HEK293 (cell line): ENCODE measurements at regions not wholly inside any gene's neighbourhood (a gene's known extent, or its start where the extent isn't known, plus 50 kb on each side); places are given as distances from the start of the nearest gene placed in this dataset.

Experiments used
- CTCF ChIA-PET: fragments of 350-600 bp; formaldehyde crosslinking; extraction: SDS; loops from one replicate; lab custom pipeline; 2021; ENCODE audit warnings: antibody characterized with exemption; lab: Yijun Ruan, JAX
- POLR2A ChIA-PET: fragments of 300-600 bp; formaldehyde crosslinking; extraction: SDS; loops from one replicate; lab custom pipeline; 2020; ENCODE audit warnings: antibody characterized with exemption, inconsistent platforms; lab: Yijun Ruan, JAX
- H3K27ac ChIP-seq: fragments of 200-500 bp; sonication (Bioruptor generic); 2 replicates; pipeline ENCODE4 v1.5.1; 2014; ENCODE audit warnings: low read depth, low read length, control low read depth, inconsistent platforms; ENCODE audit errors: extremely low read depth
- H3K36me3 ChIP-seq, 2 experiments: fragments of 200-500 bp in 1 of 2; sonication (Bioruptor generic) in 1 of 2; 1 replicate in 1 of 2; 2 replicates in 1 of 2; pipeline ENCODE4 v1.5.1; 2014 to 2017; ENCODE audit warnings: inconsistent platforms in 2 of 2, low read length in 2 of 2; ENCODE audit not compliant: control insufficient read depth in 2 of 2, insufficient read depth in 1 of 2
- H3K4me1 ChIP-seq: fragments of 200-500 bp; sonication (Bioruptor generic); 2 replicates; pipeline ENCODE4 v1.5.1; 2014; ENCODE audit warnings: mild to moderate bottlenecking, low read length, inconsistent platforms; ENCODE audit not compliant: control insufficient read depth, insufficient read depth
- H3K4me3 ChIP-seq: 2 replicates; pipeline ENCODE4 v1.5.1; 2011; ENCODE audit warnings: low read depth, mild to moderate bottlenecking, control low read depth, low read length, moderate library complexity
- H3K9me3 ChIP-seq: fragments of 200-500 bp; sonication (Bioruptor generic); 2 replicates; pipeline ENCODE4 v1.5.1; 2014; ENCODE audit warnings: low read depth, low read length, inconsistent platforms; ENCODE audit not compliant: control insufficient read depth, insufficient read depth
- HOXA7 ChIP-seq: sonication (generic); formaldehyde crosslinking; IDR thresholded peaks from 2 replicates; pipeline ENCODE4 v1.8.1; 2022; ENCODE audit warnings: missing genetic modification reagents, borderline replicate concordance
- KLF10 ChIP-seq: fragments of 450-650 bp; IDR thresholded peaks from 2 replicates; pipeline ENCODE4 v1.5.1; 2018; ENCODE audit warnings: missing biosample characterization, mild to moderate bottlenecking, missing genetic modification characterization
- PRDM1 ChIP-seq: fragments of 450-650 bp; formaldehyde crosslinking; IDR thresholded peaks from 2 replicates; pipeline ENCODE4; 2016; ENCODE audit warnings: missing biosample characterization, missing genetic modification characterization
- RBAK ChIP-seq: fragments of 450-650 bp; formaldehyde crosslinking; IDR thresholded peaks from 2 replicates; pipeline ENCODE4 v1.5.1; 2016; ENCODE audit warnings: missing biosample characterization, missing genetic modification characterization
- SP3 ChIP-seq: fragments of 450-650 bp; formaldehyde crosslinking; IDR thresholded peaks from 2 replicates; pipeline ENCODE4 v1.5.1; 2016; ENCODE audit warnings: missing biosample characterization, missing genetic modification characterization
- ZBTB48 ChIP-seq: fragments of 450-650 bp; formaldehyde crosslinking; IDR thresholded peaks from 2 replicates; pipeline ENCODE4 v1.5.1; 2016; ENCODE audit warnings: missing biosample characterization, missing genetic modification characterization
- ZNF19 ChIP-seq: fragments of 450-650 bp; formaldehyde crosslinking; IDR thresholded peaks from 2 replicates; pipeline ENCODE4; 2016; ENCODE audit warnings: missing biosample characterization, missing genetic modification characterization, low read depth
- ZNF214 ChIP-seq: fragments of 450-650 bp; formaldehyde crosslinking; IDR thresholded peaks from 2 replicates; pipeline ENCODE4 v1.5.1; 2017; ENCODE audit warnings: missing biosample characterization, mild to moderate bottlenecking, missing genetic modification characterization, borderline replicate concordance
- ZNF266 ChIP-seq: fragments of 450-650 bp; formaldehyde crosslinking; IDR thresholded peaks from 2 replicates; pipeline ENCODE4 v1.5.1; 2016; ENCODE audit warnings: missing biosample characterization, missing genetic modification characterization, low read depth
- ZNF335 ChIP-seq: fragments of 450-650 bp; formaldehyde crosslinking; conservative IDR thresholded peaks from 2 replicates; pipeline ENCODE4 v1.5.1; 2016; ENCODE audit warnings: missing biosample characterization, missing genetic modification characterization
- ZNF398 ChIP-seq: fragments of 450-650 bp; formaldehyde crosslinking; IDR thresholded peaks from 2 replicates; pipeline ENCODE4 v1.5.1; 2017; ENCODE audit warnings: missing biosample characterization, missing genetic modification characterization
- ZNF433 ChIP-seq: fragments of 450-650 bp; formaldehyde crosslinking; IDR thresholded peaks from 2 replicates; pipeline ENCODE4 v1.5.1; 2016; ENCODE audit warnings: missing biosample characterization, missing genetic modification characterization, low read depth
- ZNF501 ChIP-seq: fragments of 450-650 bp; formaldehyde crosslinking; IDR thresholded peaks from 2 replicates; pipeline ENCODE4 v1.5.1; 2016; ENCODE audit warnings: missing biosample characterization, missing genetic modification characterization
- ZNF510 ChIP-seq: fragments of 450-650 bp; formaldehyde crosslinking; IDR thresholded peaks from 2 replicates; pipeline ENCODE4 v1.5.1; 2018; ENCODE audit warnings: mild to moderate bottlenecking, missing genetic modification characterization, missing biosample characterization; ENCODE audit not compliant: insufficient replicate concordance
- ZNF529 ChIP-seq: fragments of 450-650 bp; formaldehyde crosslinking; IDR thresholded peaks from 2 replicates; pipeline ENCODE4 v1.5.1; 2017; ENCODE audit warnings: missing genetic modification characterization, missing biosample characterization; ENCODE audit not compliant: insufficient replicate concordance
- ZNF530 ChIP-seq: fragments of 450-650 bp; formaldehyde crosslinking; IDR thresholded peaks from 2 replicates; pipeline ENCODE4 v1.5.1; 2016; ENCODE audit warnings: low read depth, missing biosample characterization, missing genetic modification characterization
- ZNF544 ChIP-seq: fragments of 450-650 bp; formaldehyde crosslinking; IDR thresholded peaks from 2 replicates; pipeline ENCODE4 v1.5.0; 2017; ENCODE audit warnings: missing biosample characterization, missing genetic modification characterization
- ZNF560 ChIP-seq: fragments of 450-650 bp; formaldehyde crosslinking; IDR thresholded peaks from 2 replicates; pipeline ENCODE4 v1.5.1; 2017; ENCODE audit warnings: missing biosample characterization, missing genetic modification characterization, borderline replicate concordance
- ZNF621 ChIP-seq: fragments of 450-650 bp; formaldehyde crosslinking; IDR thresholded peaks from 2 replicates; pipeline ENCODE4 v1.5.1; 2017; ENCODE audit warnings: missing biosample characterization, missing genetic modification characterization
- ZNF645 ChIP-seq: fragments of 450-650 bp; formaldehyde crosslinking; IDR thresholded peaks from 2 replicates; pipeline ENCODE4; 2016; ENCODE audit warnings: missing biosample characterization, missing genetic modification characterization
- ZNF658 ChIP-seq: fragments of 450-650 bp; formaldehyde crosslinking; IDR thresholded peaks from 2 replicates; pipeline ENCODE4; 2016; ENCODE audit warnings: missing biosample characterization, missing genetic modification characterization
- ZNF791 ChIP-seq: fragments of 450-650 bp; formaldehyde crosslinking; IDR thresholded peaks from 2 replicates; pipeline ENCODE4 v1.5.1; 2016; ENCODE audit warnings: missing biosample characterization, missing genetic modification characterization
- ZNF837 ChIP-seq: fragments of 450-650 bp; formaldehyde crosslinking; IDR thresholded peaks from 2 replicates; pipeline ENCODE4 v1.5.1; 2016; ENCODE audit warnings: missing biosample characterization, missing genetic modification characterization
- TF ChIP-seq, protein P1 (sequence below): fragments of 450-650 bp; formaldehyde crosslinking; IDR thresholded peaks from 2 replicates; pipeline ENCODE4 v1.5.1; 2016; ENCODE audit warnings: missing biosample characterization, missing genetic modification characterization
- TF ChIP-seq, protein P2 (sequence below): fragments of 450-650 bp; formaldehyde crosslinking; IDR thresholded peaks from 2 replicates; pipeline ENCODE4 v1.5.1; 2016; ENCODE audit warnings: missing biosample characterization, missing genetic modification characterization
- TF ChIP-seq, protein P3 (sequence below): fragments of 450-650 bp; formaldehyde crosslinking; IDR thresholded peaks from 2 replicates; pipeline ENCODE4 v1.5.1; 2016; ENCODE audit warnings: missing biosample characterization, missing genetic modification characterization

DNA sequence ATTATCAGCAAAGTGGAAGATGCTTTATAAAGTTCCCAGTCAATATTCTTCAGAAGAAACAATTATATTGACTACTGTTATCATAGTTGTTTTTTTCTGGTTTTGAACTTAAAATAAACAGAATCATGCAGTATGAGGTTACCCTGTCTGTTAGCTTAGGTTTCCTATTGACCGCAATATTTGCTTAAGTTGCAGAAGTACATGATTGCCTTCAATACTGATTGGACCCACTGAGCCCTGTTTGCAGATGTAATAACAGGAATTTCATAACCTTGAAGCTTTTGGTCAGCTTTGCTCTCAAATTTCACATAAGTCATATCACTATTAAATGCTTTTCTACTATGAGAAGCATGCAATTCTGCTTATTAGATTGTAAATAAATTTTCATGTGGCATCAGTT lies 229.1 kb upstream of the FSTL5 start:
- ChIA-PET CTCF (interaction anchor here (0.7 kb wide), 1 partner anchor 180 kb away, joined by 3 read pairs; no protein-coding TSS in a partner anchor), POLR2A (no interaction called here)
- no peaks in the 10 kb centered on the region for H3K36me3 ChIP-seq
- H3K27ac ChIP-seq = no peak overlapping the region
- TF ChIP-seq HOXA7 (CRISPR knock-in tag) (no peak), ZNF621 (no peak), ZNF433 (tag by site-specific recombination) (no peak), ZNF560 (tag by site-specific recombination) (no peak), PRDM1 (tag by site-specific recombination) (no peak), ZNF19 (tag by site-specific recombination) (no peak), ZNF214 (tag by site-specific recombination) (no peak), ZNF658 (tag by site-specific recombination) (no peak), ZNF544 (tag by site-specific recombination) (no peak), ZNF837 (no peak)
- H3K4me3 ChIP-seq = no peak overlapping the region
- no peaks in the 10 kb centered on the region for H3K4me1 ChIP-seq
- no peaks in the 10 kb centered on the region for H3K9me3 ChIP-seq

DNA sequence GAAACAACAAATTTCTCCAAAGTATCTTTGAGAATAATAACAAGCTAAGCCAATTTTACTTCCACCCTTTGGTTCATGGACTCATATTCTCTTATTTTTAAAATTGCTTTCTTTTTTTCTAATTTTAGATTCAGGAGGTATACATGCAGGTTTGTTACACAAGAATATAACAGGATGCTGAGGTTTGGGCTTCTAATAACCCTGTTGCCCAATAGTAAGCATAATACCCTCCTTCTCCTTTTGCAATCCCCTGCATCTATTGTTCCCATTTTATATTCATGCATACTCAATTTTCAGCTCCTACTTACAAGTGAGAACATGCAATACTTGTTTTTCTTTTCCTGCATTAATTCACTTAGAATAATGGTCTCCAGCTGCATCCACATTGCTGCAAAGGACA lies 202.3 kb upstream of the FSTL5 start:
- ChIA-PET POLR2A (no interaction called here), CTCF (no interaction called here)
- Histone ChIP-seq H3K27ac (no peak overlapping the region), H3K36me3 (no peaks in the 10 kb centered on the region), H3K9me3 (no peaks in the 10 kb centered on the region), H3K4me3 (no peak overlapping the region), H3K4me1 (no peaks in the 10 kb centered on the region)
- TF ChIP-seq ZNF791 (tag by site-specific recombination) = no peak
- TF ChIP-seq ZNF266 (tag by site-specific recombination) = no peak
- no peak for TF ChIP-seq KLF10 (tag by site-specific recombination)
- no peak for TF ChIP-seq ZNF529 (tag by site-specific recombination)
- TF ChIP-seq, protein P1, sequence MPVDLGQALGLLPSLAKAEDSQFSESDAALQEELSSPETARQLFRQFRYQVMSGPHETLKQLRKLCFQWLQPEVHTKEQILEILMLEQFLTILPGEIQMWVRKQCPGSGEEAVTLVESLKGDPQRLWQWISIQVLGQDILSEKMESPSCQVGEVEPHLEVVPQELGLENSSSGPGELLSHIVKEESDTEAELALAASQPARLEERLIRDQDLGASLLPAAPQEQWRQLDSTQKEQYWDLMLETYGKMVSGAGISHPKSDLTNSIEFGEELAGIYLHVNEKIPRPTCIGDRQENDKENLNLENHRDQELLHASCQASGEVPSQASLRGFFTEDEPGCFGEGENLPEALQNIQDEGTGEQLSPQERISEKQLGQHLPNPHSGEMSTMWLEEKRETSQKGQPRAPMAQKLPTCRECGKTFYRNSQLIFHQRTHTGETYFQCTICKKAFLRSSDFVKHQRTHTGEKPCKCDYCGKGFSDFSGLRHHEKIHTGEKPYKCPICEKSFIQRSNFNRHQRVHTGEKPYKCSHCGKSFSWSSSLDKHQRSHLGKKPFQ = no peak
- TF ChIP-seq SP3 (tag by site-specific recombination) = no peak
- no peak for TF ChIP-seq RBAK
- no peak for TF ChIP-seq ZNF530 (tag by site-specific recombination)

GRCh38 chr4:162364651-162365050 lies 200.9 kb upstream of the FSTL5 start:
- no peaks in the 10 kb centered on the region for H3K4me1 ChIP-seq
- CTCF ChIA-PET = no interaction called here
- no peak overlapping the region for H3K4me3 ChIP-seq
- H3K27ac ChIP-seq = no peak overlapping the region
- no peaks in the 10 kb centered on the region for H3K9me3 ChIP-seq
- POLR2A ChIA-PET = no interaction called here
- H3K36me3 ChIP-seq = no peaks in the 10 kb centered on the region
- TF ChIP-seq, protein P2, sequence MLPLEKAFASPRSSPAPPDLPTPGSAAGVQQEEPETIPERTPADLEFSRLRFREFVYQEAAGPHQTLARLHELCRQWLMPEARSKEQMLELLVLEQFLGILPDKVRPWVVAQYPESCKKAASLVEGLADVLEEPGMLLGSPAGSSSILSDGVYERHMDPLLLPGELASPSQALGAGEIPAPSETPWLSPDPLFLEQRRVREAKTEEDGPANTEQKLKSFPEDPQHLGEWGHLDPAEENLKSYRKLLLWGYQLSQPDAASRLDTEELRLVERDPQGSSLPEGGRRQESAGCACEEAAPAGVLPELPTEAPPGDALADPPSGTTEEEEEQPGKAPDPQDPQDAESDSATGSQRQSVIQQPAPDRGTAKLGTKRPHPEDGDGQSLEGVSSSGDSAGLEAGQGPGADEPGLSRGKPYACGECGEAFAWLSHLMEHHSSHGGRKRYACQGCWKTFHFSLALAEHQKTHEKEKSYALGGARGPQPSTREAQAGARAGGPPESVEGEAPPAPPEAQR (tag by site-specific recombination) = no peak
- TF ChIP-seq ZNF510 (tag by site-specific recombination) (no peak), ZNF501 (tag by site-specific recombination) (no peak), ZBTB48 (tag by site-specific recombination) (no peak), ZNF398 (tag by site-specific recombination) (no peak), ZNF645 (no peak), ZNF335 (no peak)
- TF ChIP-seq, protein P3, sequence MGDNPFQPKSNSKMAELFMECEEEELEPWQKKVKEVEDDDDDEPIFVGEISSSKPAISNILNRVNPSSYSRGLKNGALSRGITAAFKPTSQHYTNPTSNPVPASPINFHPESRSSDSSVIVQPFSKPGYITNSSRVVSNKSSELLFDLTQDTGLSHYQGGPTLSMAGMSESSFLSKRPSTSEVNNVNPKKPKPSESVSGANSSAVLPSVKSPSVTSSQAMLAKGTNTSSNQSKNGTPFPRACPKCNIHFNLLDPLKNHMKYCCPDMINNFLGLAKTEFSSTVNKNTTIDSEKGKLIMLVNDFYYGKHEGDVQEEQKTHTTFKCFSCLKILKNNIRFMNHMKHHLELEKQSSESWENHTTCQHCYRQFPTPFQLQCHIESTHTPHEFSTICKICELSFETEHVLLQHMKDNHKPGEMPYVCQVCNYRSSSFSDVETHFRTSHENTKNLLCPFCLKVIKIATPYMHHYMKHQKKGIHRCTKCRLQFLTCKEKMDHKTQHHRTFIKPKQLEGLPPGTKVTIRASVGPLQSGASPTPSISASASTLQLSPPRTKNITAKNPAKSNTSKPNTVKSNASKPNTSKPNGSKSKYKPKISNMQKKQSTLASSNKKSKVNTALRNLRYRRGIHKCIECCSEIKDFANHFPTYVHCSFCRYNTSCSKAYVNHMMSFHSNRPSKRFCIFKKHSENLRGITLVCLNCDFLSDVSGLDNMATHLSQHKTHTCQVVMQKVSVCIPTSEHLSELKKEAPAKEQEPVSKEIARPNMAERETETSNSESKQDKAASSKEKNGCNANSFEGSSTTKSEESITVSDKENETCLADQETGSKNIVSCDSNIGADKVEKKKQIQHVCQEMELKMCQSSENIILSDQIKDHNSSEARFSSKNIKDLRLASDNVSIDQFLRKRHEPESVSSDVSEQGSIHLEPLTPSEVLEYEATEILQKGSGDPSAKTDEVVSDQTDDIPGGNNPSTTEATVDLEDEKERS (tag by site-specific recombination) = no peak
